ENCODE measurements at regions not wholly inside any gene's neighbourhood (a gene's known extent, or its start where the extent isn't known, plus 50 kb on each side); places are given as distances from the start of the nearest gene placed in this dataset.

DNA sequence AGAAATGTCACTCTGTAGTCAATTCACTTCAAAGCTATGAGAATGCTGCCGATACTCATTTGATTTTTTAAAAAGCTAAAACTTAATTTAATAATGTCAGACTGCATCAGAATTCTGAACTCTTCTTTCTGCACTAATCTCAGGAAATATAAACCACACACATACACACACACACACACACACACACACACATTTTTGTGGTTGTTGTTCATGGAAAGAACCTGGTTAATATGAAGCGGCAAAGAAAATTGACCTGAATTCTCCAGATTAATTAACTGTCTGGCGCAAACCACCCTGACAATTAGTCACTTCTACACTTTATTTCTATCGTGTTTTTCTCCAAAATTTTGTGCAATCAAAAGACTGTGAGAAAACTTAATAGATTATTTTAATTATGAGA is 740.5 kb downstream of the TLE1 start:
- H3K9me3 ChIP-seq: no peaks in the 10 kb centered on the region
- H3K4me1 ChIP-seq: peaks cover 0 to 3% of the 10 kb centered on the region in 2 donors
- no peaks in the 10 kb centered on the region for H3K36me3 ChIP-seq
- H3K27ac ChIP-seq: no peak overlapping the region
- ATAC-seq (no peak), DNase-seq (no peak)
- intact Hi-C loops (cut with DNase I): no loop called here
- no peak overlapping the region for H3K4me3 ChIP-seq
- no peaks in the 10 kb centered on the region for H3K27me3 ChIP-seq
- TF ChIP-seq CTCF (IDR thresholded peaks at IDR 0.05): no peak

DNA sequence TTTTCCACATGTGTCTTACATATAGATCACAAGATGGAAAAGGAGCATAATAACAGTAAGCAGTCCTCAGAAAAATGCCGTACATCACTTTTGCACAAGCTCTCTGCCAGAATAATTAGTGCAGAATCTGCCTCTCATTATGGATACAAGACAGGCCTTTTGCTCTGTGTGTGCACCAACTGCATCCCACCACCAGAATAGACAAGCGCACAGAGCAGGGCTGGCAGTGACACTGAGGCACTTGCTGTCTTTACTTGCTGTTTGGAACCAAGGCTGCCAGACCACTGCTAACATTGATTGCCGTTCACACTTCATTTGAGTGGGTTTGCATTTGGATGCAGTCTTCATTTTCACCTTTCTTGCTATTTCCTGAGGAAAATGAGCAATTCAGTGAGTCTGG is 741.3 kb downstream of the TLE1 start:
- H3K27me3 ChIP-seq: no peaks in the 10 kb centered on the region
- H3K4me1 ChIP-seq: peaks cover 0 to 3% of the 10 kb centered on the region in 2 donors
- no peak overlapping the region for H3K4me3 ChIP-seq
- intact Hi-C loops (cut with DNase I): no loop called here
- no peak for TF ChIP-seq CTCF (IDR thresholded peaks at IDR 0.05)
- H3K27ac ChIP-seq: no peak overlapping the region
- ATAC-seq (no peak), DNase-seq (no peak)
- H3K9me3 ChIP-seq: no peaks in the 10 kb centered on the region
- H3K36me3 ChIP-seq: no peaks in the 10 kb centered on the region

DNA sequence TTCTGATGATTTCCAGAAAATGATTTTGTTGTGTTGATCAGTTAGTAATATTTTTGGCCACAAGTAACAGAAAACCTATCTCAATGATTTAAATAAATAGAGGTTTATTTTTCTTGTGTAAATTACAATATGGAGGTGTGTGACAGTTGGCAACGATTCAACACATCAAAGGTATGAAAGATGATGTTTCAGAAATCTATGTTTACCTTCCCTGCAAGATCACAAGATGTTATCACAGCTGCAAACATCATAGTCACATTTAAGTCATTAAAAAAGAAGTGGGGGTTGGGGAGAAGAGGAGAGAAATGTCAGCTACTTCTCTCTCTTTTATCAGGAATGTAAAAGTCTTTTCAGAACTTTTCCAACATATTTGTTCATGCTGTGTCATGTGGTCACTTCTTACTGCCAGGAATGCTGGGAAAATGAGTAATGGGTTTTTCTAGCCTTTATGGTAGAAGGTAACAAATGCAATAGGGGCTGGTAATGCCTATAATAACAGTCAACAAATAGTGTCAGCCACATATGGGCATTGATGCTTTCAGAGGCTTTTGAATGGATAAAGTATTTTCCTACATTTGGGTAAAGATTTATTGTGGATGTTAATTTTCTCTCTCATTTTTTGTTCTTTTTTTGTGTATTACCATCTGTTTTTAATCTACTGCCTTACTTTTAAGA is 742.7 kb downstream of the TLE1 start:
- Histone ChIP-seq H3K27ac (no peak overlapping the region), H3K9me3 (no peaks in the 10 kb centered on the region), H3K27me3 (no peaks in the 10 kb centered on the region), H3K4me1 (peaks cover 0 to 3% of the 10 kb centered on the region in 2 donors), H3K36me3 (no peaks in the 10 kb centered on the region), H3K4me3 (no peak overlapping the region)
- DNase-seq (no peak), ATAC-seq (no peak)
- TF ChIP-seq CTCF (IDR thresholded peaks at IDR 0.05): no peak
- intact Hi-C loops (cut with DNase I): no loop called here

GRCh38 chr9:80945436-80945835 is 743.9 kb downstream of the TLE1 start:
- DNase-seq (no peak), ATAC-seq (no peak)
- Histone ChIP-seq H3K27me3 (no peaks in the 10 kb centered on the region), H3K27ac (no peak overlapping the region), H3K4me3 (no peak overlapping the region), H3K36me3 (no peaks in the 10 kb centered on the region), H3K9me3 (no peaks in the 10 kb centered on the region), H3K4me1 (peaks cover 0 to 3% of the 10 kb centered on the region in 2 donors)
- intact Hi-C loops (cut with DNase I): no loop called here
- TF ChIP-seq CTCF (IDR thresholded peaks at IDR 0.05): no peak

- no peak for TF ChIP-seq CTCF (IDR thresholded peaks at IDR 0.05)
- intact Hi-C loops (cut with DNase I): no loop called here
- no peaks in the 10 kb centered on the region for H3K9me3 ChIP-seq
- H3K4me1 ChIP-seq: no peaks in the 10 kb centered on the region
- no peaks in the 10 kb centered on the region for H3K36me3 ChIP-seq
- ATAC-seq (no peak), DNase-seq (peak in 1 of 4 donors; percentile 5)
- no peaks in the 10 kb centered on the region for H3K27me3 ChIP-seq
- no peak overlapping the region for H3K27ac ChIP-seq
- H3K4me3 ChIP-seq: no peak overlapping the region
Observed at GRCh38 chr9:80937645-80938044, 751.7 kb downstream of the TLE1 start.

Measured in left lung (tissue), 4 donors.